Gastrocnemius medialis (tissue), 4 donors: ENCODE measurements at regions not wholly inside any gene's neighbourhood (a gene's known extent, or its start where the extent isn't known, plus 50 kb on each side); places are given as distances from the start of the nearest gene placed in this dataset.

Experiments
- CTCF ChIP-seq, 5 experiments: fragments of 450-650 bp in 3 of 5; fragments of 200-600 bp in 2 of 5; sonication (generic) in 2 of 5; IDR thresholded peaks in 4 of 5; conservative IDR thresholded peaks in 1 of 5; 1 replicate in 4 of 5; 2 replicates in 1 of 5; pipeline ENCODE4 v1.5.1; 2016 to 2019; ENCODE audit warnings: antibody characterized with exemption in 5 of 5, mild to moderate bottlenecking in 3 of 5, moderate library complexity in 3 of 5
- POLR2A ChIP-seq, 2 donors: fragments of 450-650 bp; IDR thresholded peaks; one replicate each; pipeline ENCODE4 v1.6.1; 2017; ENCODE audit warnings: antibody characterized with exemption in 2 of 2, mild to moderate bottlenecking in 2 of 2, moderate library complexity in 2 of 2

- TF ChIP-seq CTCF (IDR thresholded peaks at IDR 0.05 in 4 of 5, conservative IDR thresholded peaks at IDR 0.05 in 1 of 5) (peak in 4 of 5 experiments; percentile 33 to 43 (median 40)), POLR2A (IDR thresholded peaks at IDR 0.05) (no peak)
Measured at GRCh38 chr20:39960522-39961428, 728.3 kb downstream of the MAFB start.
